Trophoblast cell (in vitro differentiated cells and primary cell): ENCODE measurements at regions not wholly inside any gene's neighbourhood (a gene's known extent, or its start where the extent isn't known, plus 50 kb on each side); places are given as distances from the start of the nearest gene placed in this dataset.
A peak's percentile ranks its signal among the peaks of the same experiment; 100 is the strongest.

Experiments used
- DNase-seq, 2 donors: peaks; one replicate each; pipeline ENCODE4 v3.0.0-alpha.2; 2016
- H2AFZ ChIP-seq: 2 replicates; pipeline ENCODE4 v1.6.1; 2013; ENCODE audit warnings: low read length, moderate library complexity, mild to moderate bottlenecking; ENCODE audit not compliant: insufficient read depth, poor library complexity
- H2AK5ac ChIP-seq: 2 replicates; pipeline ENCODE4 v1.6.1; 2013; ENCODE audit warnings: mild to moderate bottlenecking, low read length
- H2BK120ac ChIP-seq: 2 replicates; pipeline ENCODE4 v1.6.1; 2013; ENCODE audit warnings: low read length, mild to moderate bottlenecking, moderate library complexity; ENCODE audit not compliant: insufficient read depth, poor library complexity
- H2BK12ac ChIP-seq: 2 replicates; pipeline ENCODE4 v1.6.1; 2013; ENCODE audit warnings: mild to moderate bottlenecking, low read length, moderate library complexity
- H2BK5ac ChIP-seq: 2 replicates; pipeline ENCODE4 v1.6.1; 2013; ENCODE audit warnings: low read length, low read depth, moderate library complexity, mild to moderate bottlenecking; ENCODE audit not compliant: poor library complexity
- H3K14ac ChIP-seq: 2 replicates; pipeline ENCODE4 v1.6.1; 2013; ENCODE audit warnings: mild to moderate bottlenecking, low read length
- H3K18ac ChIP-seq: 2 replicates; pipeline ENCODE4 v1.6.1; 2013; ENCODE audit warnings: mild to moderate bottlenecking, low read length
- H3K23ac ChIP-seq: 2 replicates; pipeline ENCODE4 v1.6.1; 2013; ENCODE audit warnings: low read length
- H3K27ac ChIP-seq: 2 replicates; pipeline ENCODE4 v1.5.1; 2013; ENCODE audit warnings: low read depth, mild to moderate bottlenecking, inconsistent platforms, low read length, moderate library complexity
- H3K27me3 ChIP-seq: 2 replicates; pipeline ENCODE4 v1.6.1; 2013; ENCODE audit warnings: inconsistent platforms, mild to moderate bottlenecking, low read length, moderate library complexity; ENCODE audit not compliant: insufficient read depth
- H3K36me3 ChIP-seq, 2 experiments: 1 replicate in 1 of 2; 2 replicates in 1 of 2; pipeline ENCODE4 v1.6.1; 2013; ENCODE audit warnings: low read length in 2 of 2, mild to moderate bottlenecking in 2 of 2, moderate library complexity in 1 of 2; ENCODE audit not compliant: insufficient read depth in 2 of 2, control insufficient read depth in 1 of 2
- H3K4ac ChIP-seq: 2 replicates; pipeline ENCODE4 v1.6.1; 2013; ENCODE audit warnings: low read depth, mild to moderate bottlenecking, low read length, moderate library complexity
- H3K4me1 ChIP-seq, 2 experiments: 1 replicate in 1 of 2; 2 replicates in 1 of 2; pipeline ENCODE4 v1.6.1; 2013; ENCODE audit warnings: low read length in 2 of 2, mild to moderate bottlenecking in 2 of 2, moderate library complexity in 1 of 2; ENCODE audit not compliant: insufficient read depth in 2 of 2, control insufficient read depth in 1 of 2
- H3K4me2 ChIP-seq: 2 replicates; pipeline ENCODE4 v1.6.1; 2013; ENCODE audit warnings: inconsistent platforms, mild to moderate bottlenecking, low read length, moderate library complexity
- H3K4me3 ChIP-seq: 2 replicates; pipeline ENCODE4 v1.5.1; 2013; ENCODE audit warnings: mild to moderate bottlenecking, low read depth, low read length, inconsistent platforms
- H3K79me1 ChIP-seq: one replicate; pipeline ENCODE4 v1.6.1; 2013; ENCODE audit warnings: low read length
- H3K79me2 ChIP-seq: 2 replicates; pipeline ENCODE4 v1.6.1; 2013; ENCODE audit warnings: low read length, mild to moderate bottlenecking; ENCODE audit not compliant: control insufficient read depth, insufficient read depth, poor library complexity
- H3K9ac ChIP-seq: 2 replicates; pipeline ENCODE4 v1.6.1; 2013; ENCODE audit warnings: mild to moderate bottlenecking, low read length
- H3K9me3 ChIP-seq: 2 replicates; pipeline ENCODE4 v1.6.1; 2013; ENCODE audit warnings: low read depth, mild to moderate bottlenecking, control low read depth, inconsistent platforms, low read length; ENCODE audit not compliant: insufficient read depth
- H4K12ac ChIP-seq: 2 replicates; pipeline ENCODE4 v1.6.1; 2013; ENCODE audit warnings: low read depth, mild to moderate bottlenecking, low read length, moderate library complexity
- H4K8ac ChIP-seq: 2 replicates; pipeline ENCODE4 v1.6.1; 2013; ENCODE audit warnings: low read depth, mild to moderate bottlenecking, low read length, moderate library complexity
- H4K91ac ChIP-seq: one replicate; pipeline ENCODE4 v1.6.1; 2013; ENCODE audit warnings: low read depth, mild to moderate bottlenecking, low read length, moderate library complexity
- WGBS: extraction: QIAGEN DNeasy Blood & Tissue Kit; methylation state at CpG from one replicate; pipeline ENCODE4 v1.1.7; 2013; ENCODE audit warnings: missing lambda C conversion rate; ENCODE audit not compliant: insufficient read length, insufficient coverage; ENCODE audit errors: extremely low coverage; 5-methylcytosine and 5-hydroxymethylcytosine counted together

DNA sequence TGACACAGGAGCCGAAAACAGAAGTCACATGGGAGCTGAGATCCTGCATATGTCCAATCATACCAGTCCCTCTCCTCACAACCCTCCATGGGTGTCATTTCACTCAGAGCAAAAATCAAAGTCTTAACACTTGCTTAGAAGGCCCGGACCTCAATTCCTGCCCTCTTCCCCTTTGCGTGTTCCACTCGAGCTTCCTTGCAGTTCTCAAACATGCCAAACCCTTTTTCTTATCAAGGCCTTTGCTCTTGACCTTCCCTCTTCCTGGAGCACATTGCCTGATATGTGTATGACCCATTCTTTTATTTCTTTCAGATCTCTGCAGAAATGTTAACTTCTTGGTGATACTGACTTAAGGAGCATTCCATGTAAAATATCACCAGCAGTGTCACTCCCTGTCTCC is 87.0 kb upstream of the USP38 start:
- H3K23ac ChIP-seq, result no peak overlapping the region
- H3K4me2 ChIP-seq, result no peak overlapping the region
- no peak overlapping the region for H3K18ac ChIP-seq
- no peak overlapping the region for H2AK5ac ChIP-seq
- H2AFZ ChIP-seq, result no peak overlapping the region
- no peaks in the 10 kb centered on the region for H3K36me3 ChIP-seq
- no peak overlapping the region for H2BK5ac ChIP-seq
- WGBS, result no CpG with 5 or more reads among the region's 4 CpGs
- no peak overlapping the region for H4K8ac ChIP-seq
- H3K79me1 ChIP-seq, result no peaks in the 10 kb centered on the region
- H3K9me3 ChIP-seq, result no peaks in the 10 kb centered on the region
- H3K79me2 ChIP-seq, result no peaks in the 10 kb centered on the region
- H3K4me3 ChIP-seq, result no peak overlapping the region
- no peak overlapping the region for H3K9ac ChIP-seq
- H4K12ac ChIP-seq, result no peak overlapping the region
- peak overlapping the region; percentile 84 for H2BK12ac ChIP-seq
- no peaks in the 10 kb centered on the region for H3K27me3 ChIP-seq
- no peak overlapping the region for H2BK120ac ChIP-seq
- no peak overlapping the region for H3K4ac ChIP-seq
- DNase-seq, result no peak
- no peak overlapping the region for H4K91ac ChIP-seq
- H3K27ac ChIP-seq, result no peak overlapping the region
- H3K14ac ChIP-seq, result no peak overlapping the region
- H3K4me1 ChIP-seq, result no peaks in the 10 kb centered on the region

DNA sequence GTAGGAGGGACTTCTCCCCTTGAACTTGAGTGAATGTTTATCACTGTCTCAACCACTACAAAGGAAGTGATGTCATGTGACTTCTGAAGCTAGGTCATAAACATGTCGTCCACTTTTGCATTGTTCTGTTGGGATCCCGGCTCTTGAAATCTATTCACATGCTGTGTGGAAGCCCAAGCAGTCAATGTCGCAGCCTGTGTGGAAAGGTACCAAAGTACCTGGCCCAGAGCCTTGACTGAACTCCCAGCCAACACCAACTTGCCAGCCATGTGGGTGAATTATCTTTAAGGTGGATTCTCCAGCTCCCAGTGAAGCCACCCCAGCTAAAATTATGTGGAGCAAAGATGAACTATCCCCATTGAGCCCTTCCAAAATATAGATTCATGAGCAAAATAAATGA is 85.0 kb upstream of the USP38 start:
- no peaks in the 10 kb centered on the region for H3K4me1 ChIP-seq
- WGBS, result no CpG with 5 or more reads among the region's 3 CpGs
- H3K79me2 ChIP-seq, result no peaks in the 10 kb centered on the region
- H3K36me3 ChIP-seq, result no peaks in the 10 kb centered on the region
- H2BK120ac ChIP-seq, result no peak overlapping the region
- no peak overlapping the region for H3K18ac ChIP-seq
- H2BK5ac ChIP-seq, result no peak overlapping the region
- H4K8ac ChIP-seq, result no peak overlapping the region
- H3K4me3 ChIP-seq, result no peak overlapping the region
- DNase-seq, result no peak
- H3K27me3 ChIP-seq, result no peaks in the 10 kb centered on the region
- no peak overlapping the region for H4K12ac ChIP-seq
- no peaks in the 10 kb centered on the region for H3K9me3 ChIP-seq
- no peaks in the 10 kb centered on the region for H3K79me1 ChIP-seq
- H2AFZ ChIP-seq, result no peak overlapping the region
- no peak overlapping the region for H2AK5ac ChIP-seq
- no peak overlapping the region for H3K4ac ChIP-seq
- no peak overlapping the region for H3K9ac ChIP-seq
- no peak overlapping the region for H2BK12ac ChIP-seq
- no peak overlapping the region for H3K14ac ChIP-seq
- no peak overlapping the region for H3K4me2 ChIP-seq
- H3K23ac ChIP-seq, result no peak overlapping the region
- H4K91ac ChIP-seq, result no peak overlapping the region
- no peak overlapping the region for H3K27ac ChIP-seq

DNA sequence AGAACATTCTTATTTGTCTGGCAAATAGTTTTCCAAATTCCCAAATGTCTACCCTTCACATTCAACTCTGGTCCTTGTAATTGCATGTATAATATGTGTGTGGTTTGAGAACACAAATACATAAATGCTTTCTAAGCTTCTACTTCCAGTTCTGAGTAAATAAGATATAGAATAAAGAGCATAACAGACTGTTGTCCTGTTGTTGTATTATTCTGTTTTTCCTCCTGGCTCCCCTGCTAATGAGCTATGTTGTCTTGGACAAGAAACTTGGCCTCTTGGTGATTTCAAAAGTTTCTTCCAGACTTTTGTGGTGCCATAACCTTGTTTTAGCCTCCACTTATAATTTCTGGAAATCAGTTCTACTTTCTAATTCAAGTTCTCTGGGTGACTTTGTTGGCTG is 75.3 kb upstream of the USP38 start:
- Histone ChIP-seq H2BK5ac (no peak overlapping the region), H3K27me3 (no peaks in the 10 kb centered on the region), H3K9ac (no peak overlapping the region), H4K12ac (no peak overlapping the region), H3K4me2 (no peak overlapping the region), H2BK120ac (no peak overlapping the region), H4K8ac (no peak overlapping the region), H3K27ac (no peak overlapping the region), H3K4me1 (no peaks in the 10 kb centered on the region), H3K4me3 (no peak overlapping the region), H3K36me3 (no peaks in the 10 kb centered on the region), H3K18ac (no peak overlapping the region), H3K23ac (no peak overlapping the region), H3K14ac (no peak overlapping the region), H3K9me3 (no peaks in the 10 kb centered on the region), H4K91ac (no peak overlapping the region), H2AK5ac (no peak overlapping the region), H3K4ac (no peak overlapping the region), H2AFZ (no peak overlapping the region), H3K79me1 (no peaks in the 10 kb centered on the region), H3K79me2 (no peaks in the 10 kb centered on the region), H2BK12ac (no peak overlapping the region)
- peak in 1 of 2 donors; percentile 43 for DNase-seq

DNA sequence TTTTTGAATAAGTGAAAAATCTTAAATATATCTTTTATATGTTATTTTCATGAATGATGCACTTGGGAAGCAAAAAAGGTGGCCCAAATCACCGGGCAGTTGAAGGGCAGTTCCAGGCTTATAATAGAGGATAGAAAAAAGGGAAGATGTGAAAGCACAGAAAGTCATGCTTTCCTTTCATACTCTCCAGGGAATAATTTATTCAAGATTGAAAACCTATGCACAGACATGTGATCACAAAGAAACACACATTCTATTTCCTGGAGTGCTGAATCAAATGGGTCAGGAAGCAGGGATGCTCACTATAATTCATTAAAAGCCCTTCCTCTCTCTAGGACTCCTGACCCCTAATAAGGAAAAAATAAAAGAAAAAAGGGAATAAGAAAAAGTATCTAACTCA is 66.1 kb upstream of the USP38 start:
- Histone ChIP-seq H3K9me3 (no peaks in the 10 kb centered on the region), H4K12ac (no peak overlapping the region), H3K14ac (no peak overlapping the region), H3K23ac (no peak overlapping the region), H3K27ac (no peak overlapping the region), H3K36me3 (no peaks in the 10 kb centered on the region), H3K18ac (no peak overlapping the region), H3K79me2 (no peaks in the 10 kb centered on the region), H3K9ac (no peak overlapping the region), H2AFZ (no peak overlapping the region), H4K91ac (no peak overlapping the region), H4K8ac (no peak overlapping the region), H2BK5ac (no peak overlapping the region), H3K79me1 (no peaks in the 10 kb centered on the region), H2BK12ac (no peak overlapping the region), H3K4me1 (no peaks in the 10 kb centered on the region), H2BK120ac (no peak overlapping the region), H3K4me2 (no peak overlapping the region), H2AK5ac (no peak overlapping the region), H3K4ac (no peak overlapping the region), H3K27me3 (no peaks in the 10 kb centered on the region), H3K4me3 (no peak overlapping the region)
- no peak for DNase-seq
- no CpG with 5 or more reads among the region's 1 CpG for WGBS

DNA sequence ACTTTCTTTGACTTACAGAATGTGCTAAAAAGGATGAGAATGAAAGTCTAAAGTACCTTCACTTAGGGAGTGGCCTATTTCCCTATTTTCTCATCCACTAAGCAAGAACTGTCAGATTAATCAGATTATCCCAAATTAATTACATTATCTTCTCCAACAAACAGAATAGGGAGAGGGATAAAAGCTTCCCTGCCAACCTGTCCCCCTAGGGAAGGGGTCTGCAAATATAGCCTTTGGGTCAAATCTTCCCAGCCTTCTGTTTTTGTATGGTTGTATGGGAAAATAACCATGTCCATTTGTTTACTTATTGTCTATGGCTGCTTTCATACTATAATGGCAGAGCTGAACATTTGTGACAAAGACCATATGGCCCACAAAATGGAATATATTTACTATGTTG is 57.1 kb upstream of the USP38 start:
- no peak overlapping the region for H2BK5ac ChIP-seq

More for the DNA sequence above, 57.1 kb upstream of the USP38 start:
- no peak overlapping the region for H3K18ac ChIP-seq
- no peaks in the 10 kb centered on the region for H3K79me1 ChIP-seq
- H3K4me1 ChIP-seq, result no peaks in the 10 kb centered on the region
- no peak overlapping the region for H3K23ac ChIP-seq
- H2AK5ac ChIP-seq, result no peak overlapping the region
- H3K27me3 ChIP-seq, result no peaks in the 10 kb centered on the region
- no peaks in the 10 kb centered on the region for H3K36me3 ChIP-seq
- H3K9ac ChIP-seq, result no peak overlapping the region
- no peak overlapping the region for H3K14ac ChIP-seq
- DNase-seq, result no peak
- H3K4me2 ChIP-seq, result no peak overlapping the region
- H3K4ac ChIP-seq, result no peak overlapping the region
- no peaks in the 10 kb centered on the region for H3K79me2 ChIP-seq
- no peak overlapping the region for H3K27ac ChIP-seq
- no peak overlapping the region for H4K12ac ChIP-seq
- no peak overlapping the region for H3K4me3 ChIP-seq
- no peak overlapping the region for H4K8ac ChIP-seq
- no peak overlapping the region for H4K91ac ChIP-seq
- H2BK12ac ChIP-seq, result no peak overlapping the region
- no peak overlapping the region for H2BK120ac ChIP-seq
- H3K9me3 ChIP-seq, result no peaks in the 10 kb centered on the region
- no peak overlapping the region for H2AFZ ChIP-seq
